Amniotic stem cell (primary cell): ENCODE measurements at regions not wholly inside any gene's neighbourhood (a gene's known extent, or its start where the extent isn't known, plus 50 kb on each side); places are given as distances from the start of the nearest gene placed in this dataset.

ENCODE experiments used
- DNase-seq: peaks from one replicate; lab custom pipeline; 2025; lab: John Stamatoyannopoulos, UW

DNA sequence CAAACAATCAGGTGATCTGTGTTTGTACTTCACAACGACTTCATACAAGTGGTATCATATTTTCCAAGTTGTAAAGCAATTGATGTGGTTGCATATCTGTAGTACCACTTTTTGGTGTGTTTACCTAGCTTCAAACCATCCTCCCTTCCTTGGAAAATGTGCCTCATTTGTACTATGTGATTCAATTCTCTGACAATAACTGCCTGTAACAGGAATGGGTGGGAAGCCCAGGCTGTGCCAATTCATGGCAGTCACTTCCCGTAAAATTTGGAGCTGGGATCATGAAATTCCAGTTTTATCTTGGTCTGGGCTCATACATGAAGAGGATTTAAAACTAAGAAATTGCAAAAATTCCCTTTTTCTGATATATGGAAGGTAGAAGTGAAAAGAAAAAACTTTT is 250.1 kb downstream of the DIO2 start:
- DNase-seq, result no peak

DNA sequence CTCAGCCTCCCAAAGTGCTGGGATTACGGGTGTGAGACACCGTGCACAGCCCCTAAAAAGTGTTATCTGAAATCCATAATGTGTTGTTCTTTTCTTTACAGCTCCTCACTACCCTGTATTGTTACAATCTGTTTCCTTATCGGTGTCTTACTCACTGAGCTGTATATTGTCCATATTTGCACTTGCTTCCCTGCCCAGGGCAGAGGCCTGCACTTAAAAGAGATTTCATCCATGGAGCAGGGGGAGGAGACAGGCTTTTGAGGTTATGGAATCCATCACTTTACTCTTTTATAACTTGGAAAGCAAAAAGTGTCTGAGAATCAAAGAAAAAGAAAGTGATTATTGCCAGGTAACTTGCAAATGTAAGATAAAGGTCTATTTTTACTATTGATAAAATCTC is 251.0 kb downstream of the DIO2 start:
- no peak for DNase-seq

- no peak for DNase-seq
Measured at GRCh38 chr14:79951572-79951971, 259.7 kb downstream of the DIO2 start.

DNA sequence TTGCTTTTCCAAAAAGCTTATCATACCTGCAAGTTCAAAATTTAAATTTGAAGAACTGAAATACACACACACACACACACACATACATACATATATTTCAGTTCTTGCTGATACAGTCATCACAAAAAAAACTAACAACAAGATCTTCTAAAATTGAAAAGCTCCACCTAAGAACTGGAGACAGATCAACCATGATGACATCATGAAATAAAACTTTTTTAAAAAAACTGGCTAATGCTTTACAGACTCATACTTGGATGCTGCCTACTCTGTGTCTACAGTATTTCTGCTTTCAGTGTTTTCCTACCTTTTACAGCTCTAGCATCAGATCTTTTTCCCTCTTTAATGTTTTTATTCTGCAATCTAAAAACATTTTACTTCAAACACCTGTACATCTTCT is 261.4 kb downstream of the DIO2 start:
- DNase-seq, result no peak

DNA sequence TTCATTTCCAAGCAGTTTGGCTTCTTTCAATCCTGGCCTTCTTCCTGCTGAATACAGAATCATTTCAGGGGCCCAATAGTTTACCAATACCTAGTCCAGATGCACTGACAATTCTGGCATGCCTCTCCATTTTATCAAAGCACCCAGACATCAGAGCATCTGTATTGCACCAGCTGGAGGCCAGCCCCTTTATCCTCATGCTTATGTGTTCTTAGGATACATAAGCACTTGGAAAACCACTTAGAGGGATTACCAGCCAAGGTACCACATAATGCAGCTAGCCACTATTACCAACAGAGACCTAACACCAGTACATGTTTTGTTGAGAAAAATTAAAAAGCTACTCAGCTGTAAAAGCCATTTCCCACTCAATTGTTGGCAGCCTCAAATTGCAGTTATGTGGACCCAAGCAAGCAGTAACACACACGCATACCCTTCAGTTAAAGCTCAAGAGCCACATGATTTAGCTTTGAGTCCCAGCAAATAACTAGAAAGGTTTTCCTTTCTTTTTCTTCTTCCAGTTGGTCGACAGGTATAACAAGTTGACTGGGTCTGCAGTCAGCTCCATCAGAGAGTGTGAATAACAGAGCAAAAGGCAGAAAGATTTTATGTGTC is 263.8 kb downstream of the DIO2 start:
- no peak for DNase-seq

GRCh38 chr14:79939235-79939634 is 272.1 kb downstream of the DIO2 start:
- DNase-seq, result no peak

DNA sequence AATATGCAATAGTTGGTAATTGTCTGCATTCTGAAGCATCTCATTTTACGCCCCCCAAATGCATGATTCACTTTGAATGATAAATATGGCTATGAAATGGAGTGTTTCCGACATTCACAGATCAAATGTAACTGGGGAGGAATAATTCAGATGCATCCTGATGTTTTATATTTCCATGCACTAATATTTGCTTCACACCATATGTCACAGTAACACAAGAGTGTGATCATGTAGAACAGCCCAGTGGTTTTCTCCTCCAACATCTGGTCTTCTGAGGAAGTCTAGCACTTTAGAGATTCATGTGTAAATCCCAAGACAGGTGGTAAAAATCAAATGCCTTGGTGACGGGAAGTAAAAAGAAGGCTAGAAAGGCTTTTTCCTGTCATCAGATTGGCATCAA is 273.1 kb downstream of the DIO2 start:
- DNase-seq, result no peak

- DNase-seq, result no peak
Measured at GRCh38 chr14:79937433-79937832, 273.9 kb downstream of the DIO2 start.

GRCh38 chr14:79924551-79924950 is 286.8 kb downstream of the DIO2 start:
- no peak for DNase-seq

DNA sequence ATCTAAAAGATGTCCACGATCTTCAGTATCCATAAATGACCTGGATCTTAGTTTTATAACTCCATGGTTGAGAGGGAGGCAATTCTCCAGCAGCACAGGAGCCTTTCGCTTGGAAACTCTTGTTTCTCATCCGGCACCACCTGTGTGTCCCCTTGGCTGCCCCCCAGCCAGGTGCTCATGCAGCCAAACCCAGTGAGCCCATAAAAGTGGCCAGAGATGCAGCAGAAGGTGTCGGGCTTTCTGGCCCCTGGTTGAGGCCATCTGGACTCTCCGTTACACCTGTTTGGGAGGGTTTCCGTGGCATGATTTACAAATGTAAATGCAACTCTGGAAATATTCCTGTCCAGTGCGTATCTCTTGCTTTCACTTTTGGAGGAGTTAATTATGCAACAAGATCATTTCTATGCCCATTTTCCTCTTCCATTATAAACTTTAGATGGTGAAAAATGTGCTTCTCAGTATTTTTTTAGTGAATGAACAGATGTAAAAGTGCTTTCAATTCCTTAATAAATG is 291.1 kb downstream of the DIO2 start:
- no peak for DNase-seq
